SK-N-SH (cell line): ENCODE measurements at regions not wholly inside any gene's neighbourhood (a gene's known extent, or its start where the extent isn't known, plus 50 kb on each side); places are given as distances from the start of the nearest gene placed in this dataset.

Source experiments
- CTCF ChIP-seq: fragments of 200-600 bp; sonication (generic); IDR thresholded peaks from 2 replicates; pipeline ENCODE4 v1.6.1; 2017; ENCODE audit warnings: antibody characterized with exemption, mild to moderate bottlenecking, moderate library complexity
- EP300 ChIP-seq, 2 experiments: IDR thresholded peaks; 2 replicates each; pipeline versions ENCODE4 v1.4.0 to v1.6.1; 2012; ENCODE audit warnings: borderline replicate concordance in 1 of 2, low read depth in 1 of 2, low read length in 1 of 2
- GABPA ChIP-seq: IDR thresholded peaks from 2 replicates; pipeline ENCODE4 v1.4.0; 2012; ENCODE audit warnings: low read depth, mild to moderate bottlenecking
- JUND ChIP-seq: IDR thresholded peaks from 2 replicates; pipeline ENCODE4 v1.4.0; 2012
- MAX ChIP-seq: IDR thresholded peaks from 2 replicates; pipeline ENCODE4 v1.4.0; 2012; ENCODE audit warnings: low read depth
- MXI1 ChIP-seq: IDR thresholded peaks from 2 replicates; pipeline ENCODE4 v1.6.1; 2012; ENCODE audit warnings: mild to moderate bottlenecking, low read depth, low read length, improper control_type of control experiment
- NFIC ChIP-seq: IDR thresholded peaks from 2 replicates; pipeline ENCODE4 v1.4.0; 2012; ENCODE audit warnings: borderline replicate concordance
- PBX3 ChIP-seq: IDR thresholded peaks from 2 replicates; pipeline ENCODE4; 2012
- POLR2AphosphoS5 ChIP-seq: IDR thresholded peaks from 2 replicates; pipeline ENCODE4 v1.6.1; 2012; ENCODE audit warnings: low read depth, low read length
- SMC3 ChIP-seq: IDR thresholded peaks from 2 replicates; pipeline ENCODE4 v1.6.1; 2012; ENCODE audit warnings: low read depth, low read length, improper control_type of control experiment
- TAF1 ChIP-seq: IDR thresholded peaks from 2 replicates; pipeline ENCODE4 v1.6.1; 2012; ENCODE audit warnings: low read depth, mild to moderate bottlenecking, low read length, moderate library complexity, borderline replicate concordance
- YY1 ChIP-seq: IDR thresholded peaks from 2 replicates; pipeline ENCODE4 v1.4.0; 2012; ENCODE audit warnings: low read depth, mild to moderate bottlenecking
- TF ChIP-seq, protein P1 (sequence below): fragments of 150-350 bp; IDR thresholded peaks from 2 replicates; pipeline ENCODE4 v1.6.1; 2017; ENCODE audit warnings: antibody characterized with exemption, low read length, low read depth, borderline replicate concordance
- TF ChIP-seq, protein P2 (sequence below): IDR thresholded peaks from 2 replicates; pipeline ENCODE4 v1.4.0; 2012; ENCODE audit warnings: low read depth, borderline replicate concordance

DNA sequence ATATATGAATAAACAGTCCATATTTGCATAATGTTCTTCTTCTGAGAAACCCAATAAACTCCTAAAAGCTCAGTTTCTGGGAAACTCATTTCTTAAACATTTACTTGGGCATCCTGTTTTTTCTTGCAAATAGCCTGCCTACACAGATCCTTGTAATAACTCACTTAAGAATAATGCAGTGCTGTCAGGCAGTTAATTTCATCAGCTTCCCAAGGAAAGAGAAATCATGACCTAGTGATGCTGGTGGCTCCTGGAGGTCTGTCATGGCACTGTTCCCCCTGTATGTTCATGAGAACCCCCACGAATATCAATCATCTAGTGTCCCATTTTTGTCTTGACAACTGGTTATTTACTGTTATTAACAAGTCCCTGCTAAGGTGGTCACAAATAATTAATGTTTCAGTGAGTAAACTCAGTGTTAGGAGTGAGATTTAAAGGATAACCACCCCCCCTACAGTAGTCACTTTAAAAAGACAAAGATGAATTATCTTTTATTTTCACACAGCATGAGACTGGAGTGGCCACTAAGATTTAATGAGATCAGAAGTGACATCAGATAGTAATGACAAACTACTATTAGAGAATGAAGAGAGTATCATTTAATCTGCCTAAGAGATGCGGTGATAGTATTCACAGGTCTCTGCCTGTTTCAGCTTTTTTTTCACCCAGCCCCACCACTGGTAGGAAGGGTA is 279.5 kb upstream of the NECTIN3 start:
- no peak for TF ChIP-seq CTCF
- TF ChIP-seq MAX = no peak
- no peak for TF ChIP-seq POLR2AphosphoS5
- TF ChIP-seq, protein P1, sequence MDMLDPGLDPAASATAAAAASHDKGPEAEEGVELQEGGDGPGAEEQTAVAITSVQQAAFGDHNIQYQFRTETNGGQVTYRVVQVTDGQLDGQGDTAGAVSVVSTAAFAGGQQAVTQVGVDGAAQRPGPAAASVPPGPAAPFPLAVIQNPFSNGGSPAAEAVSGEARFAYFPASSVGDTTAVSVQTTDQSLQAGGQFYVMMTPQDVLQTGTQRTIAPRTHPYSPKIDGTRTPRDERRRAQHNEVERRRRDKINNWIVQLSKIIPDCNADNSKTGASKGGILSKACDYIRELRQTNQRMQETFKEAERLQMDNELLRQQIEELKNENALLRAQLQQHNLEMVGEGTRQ = no peak
- no peak for TF ChIP-seq JUND
- no peak for TF ChIP-seq EP300 (IDR thresholded peaks at IDR 0.05; ENCODE audit: borderline replicate concordance in 1 of 2, low read depth in 1 of 2, low read length in 1 of 2)
- TF ChIP-seq, protein P2, sequence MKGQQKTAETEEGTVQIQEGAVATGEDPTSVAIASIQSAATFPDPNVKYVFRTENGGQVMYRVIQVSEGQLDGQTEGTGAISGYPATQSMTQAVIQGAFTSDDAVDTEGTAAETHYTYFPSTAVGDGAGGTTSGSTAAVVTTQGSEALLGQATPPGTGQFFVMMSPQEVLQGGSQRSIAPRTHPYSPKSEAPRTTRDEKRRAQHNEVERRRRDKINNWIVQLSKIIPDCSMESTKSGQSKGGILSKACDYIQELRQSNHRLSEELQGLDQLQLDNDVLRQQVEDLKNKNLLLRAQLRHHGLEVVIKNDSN = no peak
- no peak for TF ChIP-seq NFIC
- no peak for TF ChIP-seq TAF1
- TF ChIP-seq YY1 = no peak
- TF ChIP-seq MXI1 = no peak
- TF ChIP-seq PBX3 = no peak
- TF ChIP-seq SMC3 = no peak
- TF ChIP-seq GABPA = no peak
